Right atrium auricular region (tissue), 2 donors: ENCODE measurements at regions not wholly inside any gene's neighbourhood (a gene's known extent, or its start where the extent isn't known, plus 50 kb on each side); places are given as distances from the start of the nearest gene placed in this dataset.

ENCODE experiments used
- DNase-seq: peaks from one replicate; pipeline ENCODE4 v3.0.0-alpha.2; 2019; ENCODE audit warnings: low spot score
- H3K27ac ChIP-seq, 2 donors: fragments of 200-600 bp; sonication (generic); 1 replicate in 1 of 2; 2 replicates in 1 of 2; pipeline ENCODE4 v1.5.1; 2016 to 2019
- H3K27me3 ChIP-seq, 2 donors: fragments of 200-600 bp; sonication (generic); one replicate each; pipeline versions ENCODE4 v1.5.1 to v1.6.0; 2017 to 2019
- H3K36me3 ChIP-seq: fragments of 200-600 bp; sonication (generic); one replicate; pipeline ENCODE4 v1.5.1; 2016
- H3K4me1 ChIP-seq, 2 donors: fragments of 200-600 bp; sonication (generic); one replicate each; pipeline versions ENCODE4 v1.5.1 to v1.6.0; 2017 to 2019
- H3K4me3 ChIP-seq, 2 donors: fragments of 200-600 bp; sonication (generic); 1 replicate in 1 of 2; 2 replicates in 1 of 2; pipeline ENCODE4 v1.5.1; 2017 to 2019; ENCODE audit warnings: mild to moderate bottlenecking in 1 of 2, moderate library complexity in 1 of 2
- H3K9me3 ChIP-seq, 2 donors: fragments of 200-600 bp; sonication (generic); one replicate each; pipeline ENCODE4 v1.5.1; 2019
- TF ChIP-seq, protein P1 (sequence below), 2 donors: fragments of 200-600 bp; sonication (generic); IDR thresholded peaks; one replicate each; pipeline ENCODE4 v1.5.1; 2019; ENCODE audit warnings: antibody characterized with exemption in 2 of 2

DNA sequence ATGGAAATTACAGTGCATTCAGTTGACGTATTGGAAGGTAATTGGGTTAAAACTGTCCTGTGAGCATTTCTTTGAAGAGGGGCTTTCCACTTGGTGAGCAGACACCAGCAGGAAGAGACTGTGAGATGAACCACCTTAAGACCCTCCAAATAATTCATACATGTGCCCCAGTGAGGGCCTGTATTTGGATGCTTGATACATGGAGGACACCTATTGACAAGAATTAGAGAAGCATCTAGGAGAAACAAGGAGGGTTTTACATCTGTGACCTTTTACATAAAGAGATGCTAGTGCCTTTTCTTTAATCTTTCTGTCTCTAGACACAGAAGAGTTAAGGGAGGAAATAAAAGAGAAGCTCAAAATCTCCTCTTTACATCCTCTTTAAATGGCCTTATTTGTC, 1115.3 kb upstream of the IGFBP7 start:
- Histone ChIP-seq H3K36me3 (no peaks in the 10 kb centered on the region), H3K4me1 (no peaks in the 10 kb centered on the region), H3K27ac (no peak overlapping the region), H3K4me3 (no peak overlapping the region), H3K27me3 (no peaks in the 10 kb centered on the region), H3K9me3 (no peaks in the 10 kb centered on the region)
- TF ChIP-seq, protein P1, sequence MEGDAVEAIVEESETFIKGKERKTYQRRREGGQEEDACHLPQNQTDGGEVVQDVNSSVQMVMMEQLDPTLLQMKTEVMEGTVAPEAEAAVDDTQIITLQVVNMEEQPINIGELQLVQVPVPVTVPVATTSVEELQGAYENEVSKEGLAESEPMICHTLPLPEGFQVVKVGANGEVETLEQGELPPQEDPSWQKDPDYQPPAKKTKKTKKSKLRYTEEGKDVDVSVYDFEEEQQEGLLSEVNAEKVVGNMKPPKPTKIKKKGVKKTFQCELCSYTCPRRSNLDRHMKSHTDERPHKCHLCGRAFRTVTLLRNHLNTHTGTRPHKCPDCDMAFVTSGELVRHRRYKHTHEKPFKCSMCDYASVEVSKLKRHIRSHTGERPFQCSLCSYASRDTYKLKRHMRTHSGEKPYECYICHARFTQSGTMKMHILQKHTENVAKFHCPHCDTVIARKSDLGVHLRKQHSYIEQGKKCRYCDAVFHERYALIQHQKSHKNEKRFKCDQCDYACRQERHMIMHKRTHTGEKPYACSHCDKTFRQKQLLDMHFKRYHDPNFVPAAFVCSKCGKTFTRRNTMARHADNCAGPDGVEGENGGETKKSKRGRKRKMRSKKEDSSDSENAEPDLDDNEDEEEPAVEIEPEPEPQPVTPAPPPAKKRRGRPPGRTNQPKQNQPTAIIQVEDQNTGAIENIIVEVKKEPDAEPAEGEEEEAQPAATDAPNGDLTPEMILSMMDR (IDR thresholded peaks at IDR 0.05) = no peak
- DNase-seq = no peak

DNA sequence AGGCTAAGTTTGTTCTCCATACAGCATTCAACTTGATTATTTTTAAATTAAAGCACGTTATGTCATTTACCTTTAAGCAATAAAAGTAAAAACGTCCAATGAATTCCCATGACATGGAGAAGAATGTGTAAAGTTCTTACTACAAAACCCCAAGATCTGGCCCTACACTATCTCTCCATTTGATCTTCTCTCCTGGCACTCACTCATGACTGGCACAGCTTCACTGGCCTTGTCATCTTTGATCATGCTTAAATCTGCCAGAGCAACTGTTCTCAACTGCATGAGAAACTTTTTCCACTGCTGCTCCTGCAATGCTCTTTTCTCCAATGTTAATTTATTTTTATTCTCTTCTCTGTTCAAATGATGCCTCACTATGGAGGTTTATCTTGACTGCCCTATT, 1109.0 kb upstream of the IGFBP7 start:
- H3K36me3 ChIP-seq = no peaks in the 10 kb centered on the region
- no peak for DNase-seq
- no peaks in the 10 kb centered on the region for H3K27me3 ChIP-seq
- H3K27ac ChIP-seq = no peak overlapping the region
- no peaks in the 10 kb centered on the region for H3K9me3 ChIP-seq
- H3K4me1 ChIP-seq = no peaks in the 10 kb centered on the region
- TF ChIP-seq, protein P1 (IDR thresholded peaks at IDR 0.05) = no peak
- no peak overlapping the region for H3K4me3 ChIP-seq

DNA sequence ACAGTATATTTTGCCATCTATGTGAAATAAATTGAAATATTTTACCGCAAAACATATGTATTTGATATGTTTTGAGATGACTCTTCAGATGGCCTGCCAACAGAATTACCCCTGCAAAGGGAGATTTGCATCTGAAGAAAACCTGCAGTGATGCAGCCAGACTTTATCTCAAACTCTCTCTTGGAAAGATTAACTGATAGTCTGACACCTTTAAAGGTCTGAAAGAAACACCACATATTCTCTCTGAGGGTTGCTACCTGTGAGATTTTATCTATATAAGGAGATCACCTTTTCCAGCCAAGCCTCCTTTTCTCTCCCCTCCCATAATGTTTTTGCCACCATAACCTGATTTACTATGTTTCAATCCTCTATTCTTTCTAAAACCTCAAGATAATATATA, 1106.3 kb upstream of the IGFBP7 start:
- TF ChIP-seq, protein P1 (IDR thresholded peaks at IDR 0.05) = no peak
- DNase-seq = no peak
- Histone ChIP-seq H3K4me1 (no peaks in the 10 kb centered on the region), H3K36me3 (no peaks in the 10 kb centered on the region), H3K27me3 (no peaks in the 10 kb centered on the region), H3K27ac (no peak overlapping the region), H3K9me3 (no peaks in the 10 kb centered on the region), H3K4me3 (no peak overlapping the region)

DNA sequence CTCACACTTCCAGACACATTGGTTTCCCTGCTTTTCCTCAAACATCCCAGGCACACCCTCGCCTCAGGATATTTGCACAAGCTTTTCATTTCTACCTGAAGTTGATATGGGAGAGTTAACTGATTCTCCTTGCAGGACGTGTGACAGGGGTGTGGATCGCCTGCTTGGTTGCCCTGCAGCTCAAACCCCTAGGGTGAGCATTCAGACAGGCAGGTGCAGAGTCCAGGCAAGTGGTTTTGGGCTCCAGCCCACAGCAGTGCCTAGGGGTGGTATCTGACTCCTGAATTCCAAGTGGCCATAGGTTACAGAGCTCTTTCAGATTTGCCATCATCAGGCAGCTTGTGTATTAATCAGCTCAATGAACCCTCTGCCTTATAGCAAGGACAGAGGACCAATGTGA, 1104.2 kb upstream of the IGFBP7 start:
- TF ChIP-seq, protein P1 (IDR thresholded peaks at IDR 0.05) = no peak
- Histone ChIP-seq H3K36me3 (no peaks in the 10 kb centered on the region), H3K4me1 (no peaks in the 10 kb centered on the region), H3K4me3 (no peak overlapping the region), H3K27me3 (no peaks in the 10 kb centered on the region), H3K9me3 (no peaks in the 10 kb centered on the region), H3K27ac (no peak overlapping the region)
- no peak for DNase-seq

DNA sequence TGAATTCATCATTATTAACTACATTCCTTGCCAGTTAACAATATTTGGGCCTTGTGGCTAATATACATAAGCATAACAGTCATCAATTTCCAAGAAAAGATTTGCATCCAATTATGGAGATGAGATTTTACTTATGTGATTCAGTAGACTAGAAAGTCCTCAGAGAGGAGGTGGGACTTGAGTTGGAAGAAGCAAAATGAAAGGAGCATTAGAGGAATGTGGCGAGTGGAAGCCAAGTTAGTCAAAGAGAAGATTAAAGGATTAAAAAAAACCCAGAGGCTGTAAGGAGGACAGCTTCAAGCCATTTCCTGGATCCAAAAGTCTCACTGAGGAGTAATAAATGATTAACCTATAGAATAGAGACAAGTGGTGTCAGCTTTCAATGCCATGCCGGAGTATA, 1099.4 kb upstream of the IGFBP7 start:
- H3K4me3 ChIP-seq = no peak overlapping the region
- no peaks in the 10 kb centered on the region for H3K9me3 ChIP-seq
- DNase-seq = no peak
- TF ChIP-seq, protein P1 (IDR thresholded peaks at IDR 0.05) = no peak
- H3K36me3 ChIP-seq = no peaks in the 10 kb centered on the region
- H3K27ac ChIP-seq = no peak overlapping the region
- no peaks in the 10 kb centered on the region for H3K27me3 ChIP-seq
- H3K4me1 ChIP-seq = no peaks in the 10 kb centered on the region

DNA sequence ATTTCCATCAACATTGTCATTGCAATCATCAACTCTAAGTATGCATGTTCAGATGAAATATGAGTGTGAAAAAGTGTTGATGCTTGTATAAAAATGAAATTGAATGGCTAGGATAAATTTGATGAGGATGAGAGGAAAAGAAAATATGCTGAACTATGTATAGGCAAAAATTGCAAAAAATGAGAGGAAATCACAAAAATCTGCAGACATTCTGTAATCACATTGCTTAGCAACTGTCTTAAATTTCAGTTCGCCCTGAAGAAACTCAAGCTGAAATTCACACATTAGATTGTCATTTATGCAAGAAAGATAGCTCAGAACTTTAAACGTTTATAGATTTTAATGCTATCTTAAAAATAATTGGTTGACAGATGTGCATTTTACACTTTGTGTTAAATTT, 1098.8 kb upstream of the IGFBP7 start:
- TF ChIP-seq, protein P1 (IDR thresholded peaks at IDR 0.05) = no peak
- Histone ChIP-seq H3K9me3 (no peaks in the 10 kb centered on the region), H3K4me3 (no peak overlapping the region), H3K36me3 (no peaks in the 10 kb centered on the region), H3K27me3 (no peaks in the 10 kb centered on the region), H3K4me1 (no peaks in the 10 kb centered on the region), H3K27ac (no peak overlapping the region)
- no peak for DNase-seq
